Prostate gland (tissue), 2 donors: ENCODE measurements at regions not wholly inside any gene's neighbourhood (a gene's known extent, or its start where the extent isn't known, plus 50 kb on each side); places are given as distances from the start of the nearest gene placed in this dataset.

Experiments
- POLR2AphosphoS5 ChIP-seq: sonication (generic); formaldehyde crosslinking; IDR thresholded peaks from one replicate; pipeline ENCODE4 v1.6.1; 2017; ENCODE audit warnings: antibody characterized with exemption
- TF ChIP-seq, protein P1 (sequence below), 4 experiments: fragments of 200-600 bp in 2 of 4; fragments of 450-650 bp in 2 of 4; sonication (generic) in 2 of 4; IDR thresholded peaks; 1 replicate in 3 of 4; 2 replicates in 1 of 4; pipeline ENCODE4 v1.5.1; 2016 to 2019; ENCODE audit warnings: antibody characterized with exemption in 4 of 4, mild to moderate bottlenecking in 2 of 4, moderate library complexity in 2 of 4

DNA sequence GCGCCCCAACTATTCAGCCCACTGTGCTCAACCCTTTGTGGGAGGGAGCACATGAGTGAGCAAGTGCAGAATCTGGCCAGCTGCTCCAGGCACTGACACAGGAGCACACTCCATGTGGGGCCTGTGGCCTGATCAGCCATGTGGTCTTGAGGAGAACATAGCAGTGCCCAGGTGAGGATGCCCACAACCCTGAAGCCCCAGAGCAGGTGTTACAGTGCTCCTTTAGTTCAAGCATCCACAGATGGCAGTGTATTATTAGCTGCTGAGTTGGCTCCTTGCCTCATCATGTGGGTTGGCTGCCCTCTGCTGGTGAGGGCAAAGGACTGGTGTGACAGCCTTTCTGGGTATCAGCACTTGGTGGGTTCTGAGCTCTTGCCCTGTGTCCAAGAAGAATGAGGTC is 1588.2 kb downstream of the SI start:
- TF ChIP-seq, protein P1, sequence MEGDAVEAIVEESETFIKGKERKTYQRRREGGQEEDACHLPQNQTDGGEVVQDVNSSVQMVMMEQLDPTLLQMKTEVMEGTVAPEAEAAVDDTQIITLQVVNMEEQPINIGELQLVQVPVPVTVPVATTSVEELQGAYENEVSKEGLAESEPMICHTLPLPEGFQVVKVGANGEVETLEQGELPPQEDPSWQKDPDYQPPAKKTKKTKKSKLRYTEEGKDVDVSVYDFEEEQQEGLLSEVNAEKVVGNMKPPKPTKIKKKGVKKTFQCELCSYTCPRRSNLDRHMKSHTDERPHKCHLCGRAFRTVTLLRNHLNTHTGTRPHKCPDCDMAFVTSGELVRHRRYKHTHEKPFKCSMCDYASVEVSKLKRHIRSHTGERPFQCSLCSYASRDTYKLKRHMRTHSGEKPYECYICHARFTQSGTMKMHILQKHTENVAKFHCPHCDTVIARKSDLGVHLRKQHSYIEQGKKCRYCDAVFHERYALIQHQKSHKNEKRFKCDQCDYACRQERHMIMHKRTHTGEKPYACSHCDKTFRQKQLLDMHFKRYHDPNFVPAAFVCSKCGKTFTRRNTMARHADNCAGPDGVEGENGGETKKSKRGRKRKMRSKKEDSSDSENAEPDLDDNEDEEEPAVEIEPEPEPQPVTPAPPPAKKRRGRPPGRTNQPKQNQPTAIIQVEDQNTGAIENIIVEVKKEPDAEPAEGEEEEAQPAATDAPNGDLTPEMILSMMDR (IDR thresholded peaks at IDR 0.05) = peak in 1 of 4 experiments; percentile 13
- no peak for TF ChIP-seq POLR2AphosphoS5
